ENCODE measurements at regions not wholly inside any gene's neighbourhood (a gene's known extent, or its start where the extent isn't known, plus 50 kb on each side); places are given as distances from the start of the nearest gene placed in this dataset.
"Not testable (repeated sequence)": the region's sequence is repeated elsewhere in the genome, so short reads cannot be mapped to it uniquely, and the experiment has no call there.

DNA sequence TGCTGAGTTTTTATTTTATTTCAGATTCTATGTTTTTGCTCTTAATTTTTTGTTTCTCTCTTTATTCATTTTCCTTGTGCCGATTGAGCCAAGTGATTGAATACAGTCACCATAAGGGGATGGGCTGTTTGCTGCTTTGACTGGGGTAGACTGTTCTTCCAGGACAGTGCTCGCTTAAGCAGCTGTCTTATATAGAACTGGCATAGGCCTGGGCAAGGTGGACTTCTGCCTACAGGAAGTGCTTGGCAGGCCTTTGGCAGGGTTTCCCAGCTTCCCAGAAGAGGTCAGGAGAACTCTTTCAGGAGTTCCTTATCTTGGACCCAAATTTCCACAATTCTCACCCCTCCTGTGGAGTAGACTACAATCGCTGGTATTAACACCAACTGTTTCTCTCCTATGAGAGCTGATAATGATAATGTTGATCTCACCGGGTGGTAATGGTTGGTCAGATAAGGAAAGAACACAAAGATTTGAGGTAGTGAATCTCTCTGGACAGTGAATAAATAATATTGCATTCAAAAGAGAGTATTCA is 207.5 kb upstream of the ST6GAL2 start:
- H3K27me3 Mint-ChIP-seq, result no peaks in the 10 kb centered on the region
- no peaks in the 10 kb centered on the region for H3K36me3 Mint-ChIP-seq
- peaks cover 4% of the 10 kb centered on the region for H3K9me3 Mint-ChIP-seq
- H3K27ac Mint-ChIP-seq, result no peak overlapping the region
- ATAC-seq, result no peak
- H3K4me3 Mint-ChIP-seq, result no peak overlapping the region
- no peaks in the 10 kb centered on the region for H3K4me1 Mint-ChIP-seq

DNA sequence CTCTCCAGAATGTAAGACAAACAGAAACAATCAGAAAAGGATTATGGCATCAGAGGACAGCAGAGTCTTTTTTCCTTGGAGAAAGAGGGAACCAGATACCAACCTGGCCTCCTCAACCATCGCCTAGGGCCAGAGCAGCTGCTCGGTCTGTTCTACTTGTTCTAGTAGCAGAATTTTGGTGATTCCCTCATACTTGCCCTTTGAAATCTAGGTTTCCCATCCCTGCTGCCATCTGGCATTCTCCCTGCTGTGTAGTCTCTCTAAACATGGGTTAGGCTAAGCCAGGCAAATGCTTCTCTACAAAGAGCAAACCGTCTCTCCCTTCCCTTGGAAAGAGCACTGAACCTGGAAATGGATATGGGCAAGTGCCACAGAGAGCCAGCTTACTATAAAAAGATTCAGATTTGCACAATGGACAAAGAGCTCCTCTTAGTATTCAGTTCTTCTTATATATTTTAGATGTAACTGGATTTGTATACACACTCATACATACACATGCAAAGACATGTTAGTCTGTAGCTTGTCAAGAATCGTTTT is 208.6 kb upstream of the ST6GAL2 start:
- no peak for ATAC-seq
- Mint-ChIP-seq H3K4me1 (no peaks in the 10 kb centered on the region), H3K9me3 (peaks cover 4% of the 10 kb centered on the region), H3K4me3 (no peak overlapping the region), H3K27me3 (no peaks in the 10 kb centered on the region), H3K36me3 (no peaks in the 10 kb centered on the region), H3K27ac (no peak overlapping the region)

DNA sequence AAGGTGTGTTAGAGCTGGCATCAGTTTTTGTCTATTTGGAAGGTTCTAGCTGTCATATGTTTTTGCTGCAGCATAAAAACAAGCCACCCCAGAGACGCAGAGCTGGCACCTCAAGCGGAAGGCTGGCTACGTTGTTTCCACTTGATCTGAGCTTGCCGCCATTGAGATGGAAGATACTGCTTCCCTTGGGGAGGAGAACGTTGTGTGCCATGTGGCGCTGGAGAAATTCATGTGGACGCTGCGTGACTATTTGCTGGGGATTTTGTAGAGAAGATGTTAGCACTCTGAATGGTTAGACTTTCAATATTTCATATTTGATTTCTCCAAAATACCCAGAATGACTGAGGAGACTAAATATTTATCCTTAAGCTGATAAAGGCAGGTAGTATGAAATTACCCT is 216.2 kb upstream of the ST6GAL2 start:
- ATAC-seq, result no peak
- Mint-ChIP-seq H3K4me1 (no peaks in the 10 kb centered on the region), H3K36me3 (no peaks in the 10 kb centered on the region), H3K27ac (no peak overlapping the region), H3K27me3 (no peaks in the 10 kb centered on the region), H3K4me3 (no peak overlapping the region), H3K9me3 (peaks cover 14% of the 10 kb centered on the region)

DNA sequence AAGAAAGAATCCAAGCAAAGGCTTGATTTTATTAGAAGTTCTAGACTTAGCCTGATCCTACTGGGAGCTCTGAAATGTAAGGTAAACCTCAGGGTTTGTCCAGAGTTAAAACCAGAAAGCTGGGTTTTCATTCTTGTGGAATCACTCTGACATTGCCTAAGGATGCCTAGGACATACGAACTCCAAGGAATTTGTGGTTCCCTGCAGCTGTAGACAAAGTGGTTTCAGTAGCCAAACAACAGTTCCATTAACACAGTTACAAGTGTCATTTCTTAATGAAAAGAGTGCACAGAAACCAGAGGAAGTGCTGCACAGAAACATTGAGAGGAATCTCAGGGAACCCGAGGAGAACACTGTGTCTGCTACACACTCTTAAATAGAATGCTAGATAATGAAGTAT is 221.4 kb upstream of the ST6GAL2 start:
- Mint-ChIP-seq H3K27me3 (no peaks in the 10 kb centered on the region), H3K9me3 (peaks cover 9% of the 10 kb centered on the region), H3K27ac (no peak overlapping the region), H3K4me3 (no peak overlapping the region), H3K36me3 (no peaks in the 10 kb centered on the region), H3K4me1 (no peaks in the 10 kb centered on the region)
- no peak for ATAC-seq

DNA sequence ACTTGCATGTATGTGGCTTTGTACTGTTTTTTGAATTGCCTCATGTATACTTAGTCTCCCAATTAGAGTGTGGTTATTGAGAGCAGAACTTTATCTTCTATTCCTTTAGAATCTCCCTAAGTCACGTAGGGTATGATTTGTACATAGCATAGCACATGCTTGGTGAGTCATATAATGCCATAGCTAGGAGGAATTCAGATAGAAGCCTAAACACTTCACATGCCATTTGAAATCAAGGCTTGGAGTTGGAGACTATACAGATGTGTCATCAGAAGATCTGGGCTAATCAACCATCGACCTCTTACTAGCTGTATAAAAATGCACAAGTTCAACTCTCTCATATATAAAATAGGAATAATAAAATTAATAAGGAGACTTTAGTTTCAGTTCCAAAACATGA is 222.6 kb upstream of the ST6GAL2 start:
- Mint-ChIP-seq H3K4me3 (no peak overlapping the region), H3K27ac (no peak overlapping the region), H3K27me3 (no peaks in the 10 kb centered on the region), H3K9me3 (peaks cover 9% of the 10 kb centered on the region), H3K4me1 (no peaks in the 10 kb centered on the region), H3K36me3 (no peaks in the 10 kb centered on the region)
- ATAC-seq, result no peak

DNA sequence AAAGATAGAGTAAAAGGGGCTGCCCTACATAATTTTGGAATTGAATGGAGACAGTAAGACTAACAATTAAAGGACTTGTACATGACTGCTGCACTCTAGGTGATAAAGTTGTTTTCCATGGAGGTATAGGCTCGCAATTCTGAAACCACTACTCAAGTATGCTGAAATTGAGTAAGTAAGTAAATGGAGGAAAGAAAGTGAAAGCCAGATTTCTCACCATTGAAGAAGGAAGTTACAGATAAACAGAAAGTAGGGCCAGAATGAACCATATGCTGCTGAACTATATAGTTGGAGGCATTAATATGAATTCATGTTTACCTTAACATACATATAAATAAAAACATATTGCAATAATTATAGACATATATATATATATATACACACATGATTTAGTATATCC is 225.7 kb upstream of the ST6GAL2 start:
- Mint-ChIP-seq H3K36me3 (no peaks in the 10 kb centered on the region), H3K27me3 (no peaks in the 10 kb centered on the region), H3K27ac (no peak overlapping the region), H3K4me1 (no peaks in the 10 kb centered on the region), H3K4me3 (no peak overlapping the region), H3K9me3 (no peaks in the 10 kb centered on the region)
- ATAC-seq, result no peak

DNA sequence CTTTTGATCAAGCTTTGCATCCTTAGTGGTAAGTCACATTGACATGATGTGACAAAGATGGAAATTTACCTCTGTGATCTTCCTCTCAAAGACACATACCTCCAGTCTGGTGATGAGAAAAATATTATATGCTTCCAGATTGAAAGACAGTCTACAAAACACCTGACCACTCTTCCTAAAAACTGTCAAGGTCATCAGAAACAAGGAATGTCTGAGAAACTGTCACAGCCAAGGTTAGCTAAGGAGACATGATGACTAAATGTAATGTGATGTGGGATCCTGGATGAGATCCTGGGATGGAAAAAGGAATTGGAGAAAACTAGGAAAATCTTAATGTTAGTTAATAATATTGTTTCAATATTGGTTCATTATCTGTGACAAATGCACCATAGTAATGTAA is 226.6 kb upstream of the ST6GAL2 start:
- no peaks in the 10 kb centered on the region for H3K4me1 Mint-ChIP-seq
- no peaks in the 10 kb centered on the region for H3K36me3 Mint-ChIP-seq
- no peaks in the 10 kb centered on the region for H3K27me3 Mint-ChIP-seq
- no peak for ATAC-seq
- H3K9me3 Mint-ChIP-seq, result no peaks in the 10 kb centered on the region
- H3K4me3 Mint-ChIP-seq, result no peak overlapping the region
- no peak overlapping the region for H3K27ac Mint-ChIP-seq

DNA sequence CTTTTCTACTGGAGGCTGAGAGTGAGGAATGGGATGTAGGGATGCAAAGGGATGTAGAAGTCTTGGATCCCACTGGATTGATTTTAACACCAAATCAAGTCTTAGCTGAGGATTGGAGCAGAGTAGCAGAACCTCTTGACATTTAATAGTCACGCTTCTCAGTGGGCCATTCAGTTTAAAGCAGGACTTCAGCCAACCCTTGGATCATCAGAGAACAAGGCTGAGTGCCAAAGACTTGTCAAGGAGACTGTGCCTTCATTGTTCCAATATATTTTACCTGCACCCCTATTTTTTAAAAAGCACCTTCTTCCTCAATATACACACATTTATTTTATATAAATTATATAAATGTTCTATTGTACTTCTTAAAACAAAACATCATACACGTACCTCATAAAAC is 242.4 kb upstream of the ST6GAL2 start:
- no peak overlapping the region for H3K4me3 Mint-ChIP-seq
- H3K27me3 Mint-ChIP-seq, result no peaks in the 10 kb centered on the region
- no peak for ATAC-seq
- no peaks in the 10 kb centered on the region for H3K36me3 Mint-ChIP-seq
- no peak overlapping the region for H3K27ac Mint-ChIP-seq
- no peaks in the 10 kb centered on the region for H3K4me1 Mint-ChIP-seq
- H3K9me3 Mint-ChIP-seq, result no peaks in the 10 kb centered on the region

DNA sequence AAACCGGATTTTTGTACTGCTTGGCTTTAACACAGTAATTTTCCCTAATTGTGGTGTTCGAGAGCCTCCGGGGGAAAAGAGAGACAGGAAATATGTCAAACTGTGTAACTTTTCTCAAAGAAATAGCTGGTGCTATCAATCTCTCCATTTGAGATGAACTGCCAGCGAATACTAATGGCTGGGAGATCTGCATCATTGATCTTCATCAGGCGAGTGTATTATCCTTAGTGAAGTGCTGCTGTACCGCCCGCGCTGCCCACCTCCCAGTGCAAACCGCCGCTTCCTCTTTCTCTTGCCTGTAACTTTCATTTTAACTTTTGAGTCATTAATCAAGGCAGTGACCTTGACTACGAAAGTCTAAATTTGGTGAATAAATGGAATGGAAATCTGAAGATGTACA is 246.1 kb upstream of the ST6GAL2 start:
- Mint-ChIP-seq H3K27me3 (no peaks in the 10 kb centered on the region), H3K9me3 (no peaks in the 10 kb centered on the region), H3K4me1 (no peaks in the 10 kb centered on the region), H3K27ac (no peak overlapping the region), H3K36me3 (no peaks in the 10 kb centered on the region), H3K4me3 (no peak overlapping the region)
- peak; percentile 76 for ATAC-seq

DNA sequence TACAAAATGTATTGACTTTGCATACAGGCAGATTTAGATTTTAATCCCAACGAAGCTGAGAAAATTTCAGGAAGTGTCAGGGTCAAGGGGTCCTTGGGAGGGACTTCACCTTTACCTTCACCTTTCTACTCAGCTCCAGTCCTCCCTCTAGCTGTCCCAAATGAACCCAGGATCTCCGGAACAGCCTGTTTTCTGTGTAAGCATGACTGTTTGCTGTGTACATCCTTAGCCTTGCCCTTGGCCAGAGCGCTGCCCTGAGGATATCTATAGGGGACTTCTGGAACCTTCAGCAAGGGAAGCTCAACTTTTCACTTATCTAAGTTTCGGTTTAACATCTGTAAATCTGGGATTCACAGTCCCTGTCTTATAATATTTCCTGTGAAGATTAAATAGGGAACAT is 246.8 kb upstream of the ST6GAL2 start:
- Mint-ChIP-seq H3K36me3 (no peaks in the 10 kb centered on the region), H3K27ac (no peak overlapping the region), H3K4me1 (no peaks in the 10 kb centered on the region), H3K27me3 (no peaks in the 10 kb centered on the region), H3K4me3 (no peak overlapping the region), H3K9me3 (no peaks in the 10 kb centered on the region)
- ATAC-seq, result no peak

DNA sequence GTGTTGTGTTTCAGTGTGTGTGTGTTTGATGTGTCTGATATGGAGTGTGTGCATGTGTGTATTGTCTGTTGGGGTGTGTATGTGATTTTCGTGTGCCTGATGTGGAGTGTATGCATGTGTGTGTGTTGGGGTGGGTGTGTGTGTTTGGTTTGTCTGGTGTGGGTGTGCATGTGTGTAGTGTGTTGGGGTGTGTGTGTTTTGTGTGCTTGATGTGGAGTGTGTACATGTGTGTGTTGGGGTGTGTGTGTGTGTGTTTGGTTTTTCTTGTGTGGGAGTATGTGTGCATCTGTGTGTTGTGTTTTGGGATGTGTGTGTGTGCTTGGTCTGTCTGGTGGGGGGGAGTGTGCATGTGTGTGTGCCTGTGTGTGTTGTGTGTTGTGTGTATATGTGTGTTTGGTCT is 247.4 kb upstream of the ST6GAL2 start:
- no peaks in the 10 kb centered on the region for H3K27me3 Mint-ChIP-seq
- no peaks in the 10 kb centered on the region for H3K36me3 Mint-ChIP-seq
- H3K27ac Mint-ChIP-seq, result no peak overlapping the region
- no peaks in the 10 kb centered on the region for H3K9me3 Mint-ChIP-seq
- H3K4me3 Mint-ChIP-seq, result no peak overlapping the region
- ATAC-seq, result no peak
- no peaks in the 10 kb centered on the region for H3K4me1 Mint-ChIP-seq

DNA sequence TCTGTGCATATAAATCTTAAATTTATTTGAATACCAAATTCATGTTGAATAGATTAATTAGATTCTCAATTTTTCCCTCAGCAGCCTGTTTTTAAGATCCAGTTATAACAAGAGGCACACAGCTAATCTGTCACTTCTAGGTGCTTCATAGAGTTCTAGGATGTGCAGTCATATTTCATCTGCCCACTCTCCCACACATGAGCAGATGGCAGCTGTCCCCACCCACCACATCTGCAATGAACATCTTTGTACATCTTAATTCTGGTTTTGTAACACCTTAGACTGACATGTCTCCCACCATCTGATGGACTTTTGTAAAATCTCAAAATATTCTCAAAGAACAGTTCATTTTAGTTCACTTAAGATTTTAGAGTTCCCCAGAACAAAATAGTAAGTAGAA is 250.8 kb upstream of the ST6GAL2 start:
- no peak overlapping the region for H3K4me3 Mint-ChIP-seq
- H3K36me3 Mint-ChIP-seq, result no peaks in the 10 kb centered on the region
- H3K9me3 Mint-ChIP-seq, result no peaks in the 10 kb centered on the region
- H3K27ac Mint-ChIP-seq, result no peak overlapping the region
- ATAC-seq, result no peak
- no peaks in the 10 kb centered on the region for H3K27me3 Mint-ChIP-seq
- no peaks in the 10 kb centered on the region for H3K4me1 Mint-ChIP-seq

DNA sequence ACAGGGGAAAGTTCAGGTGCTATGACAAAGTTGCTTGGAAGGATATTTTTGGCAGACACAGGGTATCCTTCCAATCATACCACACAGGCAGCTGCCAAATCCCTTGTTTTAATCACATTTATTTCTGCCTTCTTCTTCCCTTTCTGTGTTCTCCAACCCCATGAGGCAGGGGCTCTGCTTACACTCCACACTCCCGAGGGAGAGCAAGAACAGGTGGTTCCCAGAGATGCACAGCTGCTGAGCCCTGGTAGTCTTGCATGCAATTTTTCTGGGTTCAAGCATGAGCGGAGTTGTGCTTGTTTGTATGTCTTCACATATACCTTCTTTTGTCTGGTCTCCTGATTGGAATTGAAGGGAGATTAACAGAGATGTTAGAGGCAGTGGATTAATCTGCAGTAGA is 251.7 kb upstream of the ST6GAL2 start:
- ATAC-seq, result no peak
- H3K27me3 Mint-ChIP-seq, result no peaks in the 10 kb centered on the region
- no peaks in the 10 kb centered on the region for H3K36me3 Mint-ChIP-seq
- no peaks in the 10 kb centered on the region for H3K9me3 Mint-ChIP-seq
- no peaks in the 10 kb centered on the region for H3K4me1 Mint-ChIP-seq
- H3K27ac Mint-ChIP-seq, result no peak overlapping the region
- H3K4me3 Mint-ChIP-seq, result no peak overlapping the region

DNA sequence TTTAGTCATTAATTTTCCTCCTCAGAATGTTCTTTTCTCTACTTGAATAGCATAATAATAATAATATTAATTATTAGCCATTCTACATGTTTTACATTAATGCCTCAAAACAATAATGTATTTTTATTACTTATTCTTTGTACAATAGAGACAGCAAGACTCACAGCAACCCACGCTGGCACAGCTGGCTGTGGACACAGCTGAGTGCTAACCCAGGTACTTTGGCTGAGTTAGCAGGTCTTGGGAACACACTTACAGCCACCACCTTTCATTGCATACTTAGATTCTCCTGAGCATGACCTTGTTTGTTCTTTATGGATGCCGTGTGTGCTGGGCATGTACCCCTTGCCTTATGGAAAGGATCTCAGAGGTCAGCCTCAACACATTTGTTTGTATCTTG is 260.2 kb upstream of the ST6GAL2 start:
- Mint-ChIP-seq H3K36me3 (no peaks in the 10 kb centered on the region), H3K27me3 (no peaks in the 10 kb centered on the region), H3K4me3 (no peak overlapping the region), H3K9me3 (peaks cover 2% of the 10 kb centered on the region), H3K4me1 (no peaks in the 10 kb centered on the region), H3K27ac (no peak overlapping the region)
- ATAC-seq, result no peak

DNA sequence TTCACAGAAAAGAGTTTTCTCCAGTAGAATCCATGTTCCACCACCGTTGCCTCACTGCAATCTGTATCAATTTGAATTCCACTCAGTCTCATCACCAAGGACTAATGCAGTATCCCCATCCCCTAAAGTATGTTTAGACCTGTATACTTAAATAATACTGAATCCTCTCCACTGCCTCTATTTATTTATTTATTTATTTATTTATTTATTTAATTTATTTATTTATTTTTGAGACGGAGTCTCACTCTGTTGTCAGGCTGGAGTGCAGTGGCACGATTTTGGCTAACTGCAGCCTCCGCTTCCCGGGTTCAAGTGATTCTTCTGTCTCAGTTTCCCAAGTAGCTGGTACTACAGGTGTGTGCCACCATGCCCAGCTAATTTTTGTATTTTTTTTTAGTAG is 260.7 kb upstream of the ST6GAL2 start:
- not testable (repeated sequence) for ATAC-seq, H3K4me1 Mint-ChIP-seq, H3K4me3 Mint-ChIP-seq

DNA sequence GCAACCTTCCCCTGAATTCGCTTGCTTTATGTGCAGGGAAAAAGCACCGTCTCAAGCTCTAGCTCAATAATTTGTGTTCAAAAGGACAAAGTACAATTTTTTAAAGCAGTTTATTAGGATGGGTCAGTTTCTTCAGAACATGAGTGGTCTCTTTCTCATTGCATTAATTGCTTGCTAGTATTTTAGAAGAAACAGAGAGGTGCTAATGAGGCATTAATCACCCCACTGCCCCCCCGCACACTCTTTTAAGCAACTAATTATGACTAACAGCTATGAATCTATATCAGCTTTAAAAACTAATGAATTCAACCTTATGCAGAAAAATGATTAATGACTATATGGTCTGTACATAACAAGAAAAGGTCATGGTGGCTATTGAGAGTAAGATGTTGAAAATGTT is 262.1 kb upstream of the ST6GAL2 start:
- Mint-ChIP-seq H3K4me3 (no peak overlapping the region), H3K4me1 (no peaks in the 10 kb centered on the region), H3K9me3 (peaks cover 2% of the 10 kb centered on the region), H3K27ac (no peak overlapping the region), H3K27me3 (no peaks in the 10 kb centered on the region), H3K36me3 (no peaks in the 10 kb centered on the region)
- ATAC-seq, result no peak

More for the DNA sequence above, 260.7 kb upstream of the ST6GAL2 start:
- not testable (repeated sequence) for H3K36me3 Mint-ChIP-seq, H3K27ac Mint-ChIP-seq, H3K27me3 Mint-ChIP-seq, H3K9me3 Mint-ChIP-seq

DNA sequence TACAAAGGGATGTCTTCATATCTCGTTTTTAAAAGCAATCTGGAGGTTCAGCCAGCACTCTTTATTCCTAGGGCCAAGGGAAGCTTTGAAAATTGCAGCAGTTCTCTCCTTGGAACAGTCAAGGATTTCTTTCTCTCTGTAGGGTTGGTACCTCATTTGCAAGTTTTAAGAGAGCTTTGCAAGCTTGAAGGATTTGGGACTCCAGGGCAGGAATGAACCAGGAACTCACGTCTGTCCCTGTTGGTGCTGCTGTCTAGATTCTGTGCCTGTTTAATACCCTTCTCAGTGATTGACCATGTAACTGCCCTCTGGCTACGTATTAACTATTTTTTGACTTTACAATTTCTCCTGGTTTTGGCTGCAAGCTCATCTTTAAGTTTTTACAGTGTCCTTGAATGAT is 262.5 kb upstream of the ST6GAL2 start:
- peaks cover 2% of the 10 kb centered on the region for H3K9me3 Mint-ChIP-seq
- no peaks in the 10 kb centered on the region for H3K27me3 Mint-ChIP-seq
- H3K27ac Mint-ChIP-seq, result no peak overlapping the region
- H3K36me3 Mint-ChIP-seq, result no peaks in the 10 kb centered on the region
- no peak overlapping the region for H3K4me3 Mint-ChIP-seq
- no peak for ATAC-seq
- no peaks in the 10 kb centered on the region for H3K4me1 Mint-ChIP-seq

Measured in stimulated activated memory B cell treated with anti-CD40 and anti-IgM and Interleukin-4, amounts not matched to agents 10 μg/mL and 1 μg/mL and 100 μg/mL, for 72 hours (primary cell).